ENCODE measurements at regions not wholly inside any gene's neighbourhood (a gene's known extent, or its start where the extent isn't known, plus 50 kb on each side); places are given as distances from the start of the nearest gene placed in this dataset.

DNA sequence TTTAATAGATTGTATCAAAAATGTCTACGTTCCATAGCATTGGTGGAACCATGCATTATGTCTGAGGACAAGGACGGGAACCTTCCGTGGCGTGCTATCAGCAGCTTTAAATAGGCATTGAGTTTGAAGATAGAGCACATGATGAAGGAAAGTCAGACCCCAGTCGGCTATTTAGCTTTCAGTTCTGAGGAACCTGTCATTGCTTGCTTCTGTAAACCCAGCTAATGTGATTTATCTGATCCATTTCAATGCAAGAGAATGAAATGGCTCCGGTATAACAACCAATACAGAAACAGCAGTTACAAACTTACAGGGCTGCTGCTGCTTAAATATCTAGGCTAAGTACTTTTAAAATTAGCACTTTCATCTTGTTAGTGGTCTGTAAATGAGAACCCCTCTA is 503.3 kb downstream of the RNF144A start:
- H3K4me2 ChIP-seq (ENCODE audit: low read depth, low read length, poor library complexity, severe bottlenecking), result no peak overlapping the region
- H3K79me2 ChIP-seq (ENCODE audit: insufficient read depth, low read length), result no peaks in the 10 kb centered on the region
- no peak overlapping the region for H3K9ac ChIP-seq (ENCODE audit: low read depth, low read length, poor library complexity, severe bottlenecking)
- H3K36me3 ChIP-seq (ENCODE audit: insufficient read depth, low read length), result no peaks in the 10 kb centered on the region
- TF ChIP-seq, protein P1, sequence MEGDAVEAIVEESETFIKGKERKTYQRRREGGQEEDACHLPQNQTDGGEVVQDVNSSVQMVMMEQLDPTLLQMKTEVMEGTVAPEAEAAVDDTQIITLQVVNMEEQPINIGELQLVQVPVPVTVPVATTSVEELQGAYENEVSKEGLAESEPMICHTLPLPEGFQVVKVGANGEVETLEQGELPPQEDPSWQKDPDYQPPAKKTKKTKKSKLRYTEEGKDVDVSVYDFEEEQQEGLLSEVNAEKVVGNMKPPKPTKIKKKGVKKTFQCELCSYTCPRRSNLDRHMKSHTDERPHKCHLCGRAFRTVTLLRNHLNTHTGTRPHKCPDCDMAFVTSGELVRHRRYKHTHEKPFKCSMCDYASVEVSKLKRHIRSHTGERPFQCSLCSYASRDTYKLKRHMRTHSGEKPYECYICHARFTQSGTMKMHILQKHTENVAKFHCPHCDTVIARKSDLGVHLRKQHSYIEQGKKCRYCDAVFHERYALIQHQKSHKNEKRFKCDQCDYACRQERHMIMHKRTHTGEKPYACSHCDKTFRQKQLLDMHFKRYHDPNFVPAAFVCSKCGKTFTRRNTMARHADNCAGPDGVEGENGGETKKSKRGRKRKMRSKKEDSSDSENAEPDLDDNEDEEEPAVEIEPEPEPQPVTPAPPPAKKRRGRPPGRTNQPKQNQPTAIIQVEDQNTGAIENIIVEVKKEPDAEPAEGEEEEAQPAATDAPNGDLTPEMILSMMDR (conservative IDR thresholded peaks at IDR 0.05; ENCODE audit: low read length), result no peak
- no peak for TF ChIP-seq EZH2phosphoT487 (IDR thresholded peaks at IDR 0.05; ENCODE audit: borderline replicate concordance)
- no peaks in the 10 kb centered on the region for H4K20me1 ChIP-seq (ENCODE audit: insufficient read depth, low read length, poor library complexity, severe bottlenecking)
- no peaks in the 10 kb centered on the region for H3K4me1 ChIP-seq (ENCODE audit: insufficient read depth, low read length, poor library complexity, severe bottlenecking)
- no peaks in the 10 kb centered on the region for H3K27me3 ChIP-seq (ENCODE audit: insufficient read depth, low read length, poor library complexity, severe bottlenecking)
- H3F3A ChIP-seq (ENCODE audit: low read depth), result no peaks in the 10 kb centered on the region
- no peak overlapping the region for H3K4me3 ChIP-seq (ENCODE audit: low read length, poor library complexity, severe bottlenecking)
- no peaks in the 10 kb centered on the region for H3K9me3 ChIP-seq (ENCODE audit: insufficient read depth, low read depth, low read length)
- H3K9me2 ChIP-seq (replicated peaks; ENCODE audit: low read depth, low read length), result no peaks in the 10 kb centered on the region
- H2AFZ ChIP-seq (ENCODE audit: low read length), result no peak overlapping the region

DNA sequence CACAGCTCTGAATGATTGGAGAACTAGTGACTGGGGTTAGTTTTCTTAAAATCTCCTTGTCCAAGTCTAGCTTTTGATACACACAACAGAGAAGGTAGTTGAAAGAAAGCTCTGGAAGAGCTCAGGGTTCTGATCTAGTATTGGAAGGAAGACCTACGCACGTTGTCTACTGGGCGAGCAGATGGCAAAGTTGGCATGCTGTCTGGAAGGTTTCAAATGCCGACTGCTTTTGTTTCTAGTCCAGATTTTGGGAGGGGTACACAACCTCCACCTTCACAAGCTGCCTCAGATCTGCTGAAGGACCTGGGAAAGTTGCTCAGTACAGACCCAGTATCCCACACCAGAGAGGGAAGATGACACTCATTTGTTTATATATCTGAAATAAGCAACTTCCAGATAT is 507.3 kb downstream of the RNF144A start:
- H3K9ac ChIP-seq (ENCODE audit: low read depth, low read length, poor library complexity, severe bottlenecking), result no peak overlapping the region
- no peaks in the 10 kb centered on the region for H4K20me1 ChIP-seq (ENCODE audit: insufficient read depth, low read length, poor library complexity, severe bottlenecking)
- H3K4me3 ChIP-seq (ENCODE audit: low read length, poor library complexity, severe bottlenecking), result no peak overlapping the region
- H3F3A ChIP-seq (ENCODE audit: low read depth), result no peaks in the 10 kb centered on the region
- no peak overlapping the region for H2AFZ ChIP-seq (ENCODE audit: low read length)
- H3K4me2 ChIP-seq (ENCODE audit: low read depth, low read length, poor library complexity, severe bottlenecking), result no peak overlapping the region
- H3K9me3 ChIP-seq (ENCODE audit: insufficient read depth, low read depth, low read length), result no peaks in the 10 kb centered on the region
- TF ChIP-seq, protein P1 (conservative IDR thresholded peaks at IDR 0.05; ENCODE audit: low read length), result no peak
- no peak for TF ChIP-seq EZH2phosphoT487 (IDR thresholded peaks at IDR 0.05; ENCODE audit: borderline replicate concordance)
- no peaks in the 10 kb centered on the region for H3K27me3 ChIP-seq (ENCODE audit: insufficient read depth, low read length, poor library complexity, severe bottlenecking)
- no peaks in the 10 kb centered on the region for H3K36me3 ChIP-seq (ENCODE audit: insufficient read depth, low read length)
- H3K79me2 ChIP-seq (ENCODE audit: insufficient read depth, low read length), result no peaks in the 10 kb centered on the region
- H3K9me2 ChIP-seq (replicated peaks; ENCODE audit: low read depth, low read length), result no peaks in the 10 kb centered on the region
- H3K4me1 ChIP-seq (ENCODE audit: insufficient read depth, low read length, poor library complexity, severe bottlenecking), result no peaks in the 10 kb centered on the region

DNA sequence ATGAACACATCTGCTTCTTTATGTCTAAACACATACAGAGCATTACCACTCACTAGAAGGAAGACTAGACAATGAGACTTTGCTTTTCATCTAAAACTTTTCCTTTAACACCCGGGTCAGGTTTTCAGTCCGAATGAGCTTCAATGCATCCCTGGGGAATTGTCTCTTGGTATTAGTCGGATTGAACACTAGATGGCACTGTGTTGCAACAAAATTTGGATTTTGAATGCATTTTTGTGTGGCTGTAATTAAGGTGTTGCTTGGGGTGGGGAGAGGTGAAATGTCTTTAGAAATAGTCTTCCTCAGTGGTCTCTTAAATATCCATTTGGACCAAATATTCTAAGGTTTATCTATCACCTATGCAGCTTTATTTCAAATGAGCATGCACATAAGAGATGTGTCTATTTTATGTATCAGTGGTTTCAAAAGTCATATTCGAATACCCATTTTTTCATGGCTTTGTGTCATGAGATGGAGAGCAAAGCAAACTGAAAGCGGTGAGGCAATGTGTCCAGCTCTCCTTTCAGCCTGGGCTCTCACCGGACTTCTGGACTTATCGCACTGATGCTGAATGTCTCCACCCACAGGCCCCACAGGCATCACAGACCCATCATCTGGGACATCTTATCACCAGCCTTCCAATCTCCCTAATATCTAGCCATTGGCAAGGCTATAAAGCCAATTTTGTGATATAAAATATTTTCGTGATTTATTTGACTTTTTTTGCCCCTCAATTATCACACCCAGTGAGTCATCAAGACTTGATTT is 510.3 kb downstream of the RNF144A start:
- no peaks in the 10 kb centered on the region for H3K9me2 ChIP-seq (replicated peaks; ENCODE audit: low read depth, low read length)
- no peaks in the 10 kb centered on the region for H3K9me3 ChIP-seq (ENCODE audit: insufficient read depth, low read depth, low read length)
- no peak overlapping the region for H2AFZ ChIP-seq (ENCODE audit: low read length)
- H4K20me1 ChIP-seq (ENCODE audit: insufficient read depth, low read length, poor library complexity, severe bottlenecking), result no peaks in the 10 kb centered on the region
- TF ChIP-seq, protein P1 (conservative IDR thresholded peaks at IDR 0.05; ENCODE audit: low read length), result peak; percentile 87
- no peak for TF ChIP-seq EZH2phosphoT487 (IDR thresholded peaks at IDR 0.05; ENCODE audit: borderline replicate concordance)
- H3K79me2 ChIP-seq (ENCODE audit: insufficient read depth, low read length), result no peaks in the 10 kb centered on the region
- no peaks in the 10 kb centered on the region for H3K4me1 ChIP-seq (ENCODE audit: insufficient read depth, low read length, poor library complexity, severe bottlenecking)
- no peaks in the 10 kb centered on the region for H3F3A ChIP-seq (ENCODE audit: low read depth)
- no peaks in the 10 kb centered on the region for H3K36me3 ChIP-seq (ENCODE audit: insufficient read depth, low read length)
- no peak overlapping the region for H3K4me2 ChIP-seq (ENCODE audit: low read depth, low read length, poor library complexity, severe bottlenecking)
- H3K4me3 ChIP-seq (ENCODE audit: low read length, poor library complexity, severe bottlenecking), result no peak overlapping the region
- no peaks in the 10 kb centered on the region for H3K27me3 ChIP-seq (ENCODE audit: insufficient read depth, low read length, poor library complexity, severe bottlenecking)
- no peak overlapping the region for H3K9ac ChIP-seq (ENCODE audit: low read depth, low read length, poor library complexity, severe bottlenecking)

Data from Loucy (cell line).